ENCODE measurements at regions not wholly inside any gene's neighbourhood (a gene's known extent, or its start where the extent isn't known, plus 50 kb on each side); places are given as distances from the start of the nearest gene placed in this dataset.

- no peaks in the 10 kb centered on the region for H3K79me2 ChIP-seq (ENCODE audit: control insufficient read depth, insufficient read depth, low read length)
- intact Hi-C loops (cut with micrococcal nuclease; ENCODE audit: unreplicated experiment) = no loop called here
- in situ Hi-C loops (cut with MboI) = no loop called here
- H3K4me2 ChIP-seq (ENCODE audit: control insufficient read depth, insufficient read depth) = no peak overlapping the region
- no peak overlapping the region for H3K27ac ChIP-seq (ENCODE audit: control insufficient read depth, insufficient read depth)
- FAIRE-seq = no peak
- H3K4me3 ChIP-seq = no peak overlapping the region
- H2AFZ ChIP-seq (ENCODE audit: control insufficient read depth, low read depth, low read length) = no peak overlapping the region
- SMC1A ChIA-PET (ENCODE audit: uncharacterized antibody, unreplicated experiment) = interaction anchor here (1.4 kb wide), 1 partner anchor 15 kb away, joined by 3 read pairs; no protein-coding TSS in a partner anchor
- H3K9me3 ChIP-seq (replicated peaks; ENCODE audit: control insufficient read depth, insufficient read depth, low read length) = no peaks in the 10 kb centered on the region
- RAD21 ChIA-PET (ENCODE audit: unreplicated experiment) = no interaction called here
- ATAC-seq = no peak
- no peaks in the 10 kb centered on the region for H3K4me1 ChIP-seq (ENCODE audit: control insufficient read depth, insufficient read depth, low read length)
- H3K9ac ChIP-seq (ENCODE audit: control insufficient read depth, insufficient read depth, low read length) = no peak overlapping the region
- H3K36me3 ChIP-seq (ENCODE audit: control insufficient read depth in 2 of 2, insufficient read depth in 2 of 2, low read length in 1 of 2) = no peaks in the 10 kb centered on the region
- no TSS peak for BruUV-seq (replicated peaks)
- DNase-seq (ENCODE audit: low read depth, low spot score) = no peak
- H4K20me1 ChIP-seq (ENCODE audit: control insufficient read depth, insufficient read depth) = no peaks in the 10 kb centered on the region
- 27% methylated on average over 1 of the region's 1 CpG for WGBS (ENCODE audit: insufficient coverage, insufficient replicate concordance, low lambda C conversion rate, missing lambda C conversion rate)
- CTCF ChIA-PET = interaction anchor here (1.0 to 1.2 kb wide), 2 partner anchors 8 to 14 kb away, joined by 3 read pairs; no protein-coding TSS in a partner anchor
- POLR2A ChIA-PET = interaction anchor here (1.5 kb wide), 1 partner anchor 9 kb away, joined by 4 read pairs; no protein-coding TSS in a partner anchor
- no peaks in the 10 kb centered on the region for H3K27me3 ChIP-seq (replicated peaks in 1 of 2; ENCODE audit: control insufficient read depth in 2 of 2, insufficient read depth in 2 of 2, low read length in 1 of 2)
- TF ChIP-seq YY1 (IDR thresholded peaks at IDR 0.05; ENCODE audit: low read depth, low read length) (no peak), RUNX3 (IDR thresholded peaks at IDR 0.05; ENCODE audit: low read length) (no peak), MYC (IDR thresholded peaks at IDR 0.05; ENCODE audit: insufficient read depth, insufficient read length, insufficient replicate concordance, low read length, severe bottlenecking) (no peak), SREBF2 (IDR thresholded peaks at IDR 0.05; ENCODE audit: low read length) (no peak), MXI1 (IDR thresholded peaks at IDR 0.05; ENCODE audit: low read depth, low read length) (no peak), IRF5 (IDR thresholded peaks at IDR 0.05; ENCODE audit: borderline replicate concordance) (no peak), IKZF1 (conservative IDR thresholded peaks at IDR 0.05) (no peak), KAT2A (conservative IDR thresholded peaks at IDR 0.05; ENCODE audit: control insufficient read depth, low read depth, low read length) (no peak), ETV6 (conservative IDR thresholded peaks at IDR 0.05 in 1 of 2, IDR thresholded peaks at IDR 0.05 in 1 of 2; ENCODE audit: borderline replicate concordance in 1 of 2, low read depth in 1 of 2) (no peak), HDAC6 (IDR thresholded peaks at IDR 0.05; ENCODE audit: unreplicated experiment) (no peak), RBBP5 (conservative IDR thresholded peaks at IDR 0.05) (no peak), MTA3 (IDR thresholded peaks at IDR 0.05; ENCODE audit: borderline replicate concordance, low read length) (no peak), CTCF (IDR thresholded peaks at IDR 0.05 in 2 of 3, conservative IDR thresholded peaks at IDR 0.05 in 1 of 3; ENCODE audit: control insufficient read depth in 2 of 3, extremely low read depth in 1 of 3, insufficient read depth in 1 of 3, low read depth in 3 of 3, low read length in 3 of 3) (no peak), HDAC2 (IDR thresholded peaks at IDR 0.05) (no peak)
- TF ChIP-seq, protein P1, sequence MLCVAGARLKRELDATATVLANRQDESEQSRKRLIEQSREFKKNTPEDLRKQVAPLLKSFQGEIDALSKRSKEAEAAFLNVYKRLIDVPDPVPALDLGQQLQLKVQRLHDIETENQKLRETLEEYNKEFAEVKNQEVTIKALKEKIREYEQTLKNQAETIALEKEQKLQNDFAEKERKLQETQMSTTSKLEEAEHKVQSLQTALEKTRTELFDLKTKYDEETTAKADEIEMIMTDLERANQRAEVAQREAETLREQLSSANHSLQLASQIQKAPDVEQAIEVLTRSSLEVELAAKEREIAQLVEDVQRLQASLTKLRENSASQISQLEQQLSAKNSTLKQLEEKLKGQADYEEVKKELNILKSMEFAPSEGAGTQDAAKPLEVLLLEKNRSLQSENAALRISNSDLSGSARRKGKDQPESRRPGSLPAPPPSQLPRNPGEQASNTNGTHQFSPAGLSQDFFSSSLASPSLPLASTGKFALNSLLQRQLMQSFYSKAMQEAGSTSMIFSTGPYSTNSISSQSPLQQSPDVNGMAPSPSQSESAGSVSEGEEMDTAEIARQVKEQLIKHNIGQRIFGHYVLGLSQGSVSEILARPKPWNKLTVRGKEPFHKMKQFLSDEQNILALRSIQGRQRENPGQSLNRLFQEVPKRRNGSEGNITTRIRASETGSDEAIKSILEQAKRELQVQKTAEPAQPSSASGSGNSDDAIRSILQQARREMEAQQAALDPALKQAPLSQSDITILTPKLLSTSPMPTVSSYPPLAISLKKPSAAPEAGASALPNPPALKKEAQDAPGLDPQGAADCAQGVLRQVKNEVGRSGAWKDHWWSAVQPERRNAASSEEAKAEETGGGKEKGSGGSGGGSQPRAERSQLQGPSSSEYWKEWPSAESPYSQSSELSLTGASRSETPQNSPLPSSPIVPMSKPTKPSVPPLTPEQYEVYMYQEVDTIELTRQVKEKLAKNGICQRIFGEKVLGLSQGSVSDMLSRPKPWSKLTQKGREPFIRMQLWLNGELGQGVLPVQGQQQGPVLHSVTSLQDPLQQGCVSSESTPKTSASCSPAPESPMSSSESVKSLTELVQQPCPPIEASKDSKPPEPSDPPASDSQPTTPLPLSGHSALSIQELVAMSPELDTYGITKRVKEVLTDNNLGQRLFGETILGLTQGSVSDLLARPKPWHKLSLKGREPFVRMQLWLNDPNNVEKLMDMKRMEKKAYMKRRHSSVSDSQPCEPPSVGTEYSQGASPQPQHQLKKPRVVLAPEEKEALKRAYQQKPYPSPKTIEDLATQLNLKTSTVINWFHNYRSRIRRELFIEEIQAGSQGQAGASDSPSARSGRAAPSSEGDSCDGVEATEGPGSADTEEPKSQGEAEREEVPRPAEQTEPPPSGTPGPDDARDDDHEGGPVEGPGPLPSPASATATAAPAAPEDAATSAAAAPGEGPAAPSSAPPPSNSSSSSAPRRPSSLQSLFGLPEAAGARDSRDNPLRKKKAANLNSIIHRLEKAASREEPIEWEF (IDR thresholded peaks at IDR 0.05; ENCODE audit: insufficient replicate concordance, low read depth, low read length) = no peak
Observed at GRCh38 chr20:11497545-11497944, 420.1 kb upstream of the BTBD3 start.

Measured in GM12878 (cell line).